ENCODE measurements at regions not wholly inside any gene's neighbourhood (a gene's known extent, or its start where the extent isn't known, plus 50 kb on each side); places are given as distances from the start of the nearest gene placed in this dataset.
"Not testable (repeated sequence)": the region's sequence is repeated elsewhere in the genome, so short reads cannot be mapped to it uniquely, and the experiment has no call there.

- TF ChIP-seq CTCF (IDR thresholded peaks at IDR 0.05 in 8 of 11, conservative IDR thresholded peaks at IDR 0.05 in 3 of 11); POLR2A (IDR thresholded peaks at IDR 0.05): not testable (repeated sequence)
Observed at GRCh38 chr5:118570276-118570675, 418.1 kb downstream of the DTWD2 start.

All from spleen (tissue), 7 donors.